Lower lobe of right lung (tissue), 2 donors: ENCODE measurements at regions not wholly inside any gene's neighbourhood (a gene's known extent, or its start where the extent isn't known, plus 50 kb on each side); places are given as distances from the start of the nearest gene placed in this dataset.

Source experiments
- ATAC-seq, 2 donors: fragments of 200-7000 bp; cut with Tn5 transposase; one replicate each; pipeline ENCODE4 v1.9.1; 2020 to 2022; ENCODE audit warnings: mild to moderate bottlenecking in 2 of 2, moderate library complexity in 2 of 2
- DNase-seq: peaks from one replicate; pipeline ENCODE4 v3.0.0-alpha.2; 2020
- H3K27ac ChIP-seq: fragments of 200-600 bp; one replicate; pipeline ENCODE4 v1.8.0; 2022
- H3K27me3 ChIP-seq: fragments of 200-600 bp; one replicate; pipeline ENCODE4 v1.8.0; 2022; ENCODE audit warnings: low read depth
- H3K36me3 ChIP-seq: fragments of 200-600 bp; one replicate; pipeline ENCODE4 v1.8.0; 2022; ENCODE audit warnings: mild to moderate bottlenecking
- H3K4me1 ChIP-seq: fragments of 200-600 bp; one replicate; pipeline ENCODE4 v1.8.0; 2022
- H3K4me3 ChIP-seq: fragments of 200-600 bp; one replicate; pipeline ENCODE4 v1.8.0; 2022; ENCODE audit warnings: mild to moderate bottlenecking
- H3K9me3 ChIP-seq: fragments of 200-600 bp; one replicate; pipeline ENCODE4 v1.8.0; 2022
- CTCF ChIP-seq: fragments of 200-600 bp; IDR thresholded peaks from one replicate; pipeline ENCODE4 v1.8.0; 2022; ENCODE audit warnings: antibody characterized with exemption, mild to moderate bottlenecking
- intact Hi-C: fragments of 100-400 bp; cut with DNase I; formaldehyde crosslinking; loops from one replicate; pipeline ENCODE4 v1.11.0; 2022
- donor health status: DM: no; HTN: yes; CAD: no; lungs with severe emphysema.

DNA sequence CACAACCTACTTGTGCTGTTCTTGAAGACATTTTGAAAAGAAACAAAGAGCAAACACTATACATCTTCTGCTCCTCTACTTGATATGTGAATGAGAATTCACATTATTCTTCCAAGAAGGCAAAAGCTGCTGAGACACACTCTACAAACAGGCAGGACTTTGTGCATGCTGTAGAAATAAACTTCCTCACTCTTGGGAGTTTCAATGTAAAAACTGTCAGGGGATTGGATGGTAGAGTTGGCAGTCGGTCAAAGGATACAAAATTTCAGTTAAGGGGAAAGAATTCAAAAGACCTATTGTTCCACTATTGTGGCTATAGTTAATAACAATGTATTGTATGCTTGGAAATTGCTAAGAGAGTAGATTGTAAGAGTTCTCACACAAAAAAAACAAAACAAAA lies 196.3 kb downstream of the MC4R start:
- H3K4me3 ChIP-seq, result no peak overlapping the region
- H3K27me3 ChIP-seq, result no peaks in the 10 kb centered on the region
- DNase-seq (no peak), ATAC-seq (no peak)
- H3K36me3 ChIP-seq, result no peaks in the 10 kb centered on the region
- H3K4me1 ChIP-seq, result no peaks in the 10 kb centered on the region
- intact Hi-C loops, result no loop called here
- H3K9me3 ChIP-seq, result no peaks in the 10 kb centered on the region
- no peak overlapping the region for H3K27ac ChIP-seq
- TF ChIP-seq CTCF, result no peak

- ATAC-seq, result no peak
- Histone ChIP-seq H3K27me3 (no peaks in the 10 kb centered on the region), H3K9me3 (no peaks in the 10 kb centered on the region), H3K4me3 (no peak overlapping the region), H3K27ac (no peak overlapping the region), H3K4me1 (no peaks in the 10 kb centered on the region), H3K36me3 (no peaks in the 10 kb centered on the region)
- no peak for TF ChIP-seq CTCF
- DNase-seq, result no peak
- intact Hi-C loops, result no loop called here
Observed at GRCh38 chr18:60174832-60175231, 197.7 kb downstream of the MC4R start.

DNA sequence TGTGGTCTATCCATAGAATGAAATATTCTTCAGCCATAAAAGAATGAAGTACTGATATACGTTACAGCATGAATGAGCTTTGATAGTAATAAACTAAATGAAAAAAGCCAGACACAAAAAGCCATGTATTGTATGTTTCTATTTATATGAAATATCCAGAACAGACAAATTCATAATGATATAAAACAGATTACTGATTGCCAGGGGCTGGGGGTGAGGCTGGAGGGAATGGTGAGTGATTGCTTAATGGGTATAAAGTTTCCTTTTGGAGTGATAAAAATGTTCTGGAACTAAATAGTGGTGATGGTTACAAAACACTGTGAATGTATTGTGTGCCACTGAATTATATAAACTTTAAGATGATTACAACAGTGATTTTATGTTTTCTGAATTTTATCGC lies 200.5 kb downstream of the MC4R start:
- TF ChIP-seq CTCF, result no peak
- no peaks in the 10 kb centered on the region for H3K4me1 ChIP-seq
- intact Hi-C loops, result no loop called here
- no peak overlapping the region for H3K4me3 ChIP-seq
- DNase-seq, result no peak
- H3K27ac ChIP-seq, result no peak overlapping the region
- H3K36me3 ChIP-seq, result no peaks in the 10 kb centered on the region
- no peaks in the 10 kb centered on the region for H3K9me3 ChIP-seq
- no peak for ATAC-seq
- H3K27me3 ChIP-seq, result no peaks in the 10 kb centered on the region

DNA sequence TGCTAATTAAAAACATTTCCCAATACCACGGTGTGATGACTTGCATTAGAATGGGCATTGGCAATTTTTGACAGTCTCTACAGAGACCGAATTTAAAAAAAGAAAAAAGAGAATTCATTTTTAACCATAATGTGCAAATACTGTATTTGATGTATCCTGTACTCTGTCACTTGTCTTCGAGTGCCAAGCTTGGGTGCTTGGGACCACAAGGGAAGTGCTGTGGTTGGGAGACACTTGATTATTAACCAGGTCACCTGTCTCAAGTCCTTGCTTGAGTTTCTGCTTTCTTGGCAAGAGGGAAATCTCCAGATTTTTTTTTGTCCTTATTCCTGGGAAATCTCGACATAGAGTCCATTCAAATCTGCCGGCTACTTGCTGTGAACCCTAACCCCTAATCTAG lies 209.0 kb downstream of the MC4R start:
- Histone ChIP-seq H3K4me1 (no peaks in the 10 kb centered on the region), H3K4me3 (no peak overlapping the region), H3K27ac (no peak overlapping the region), H3K36me3 (no peaks in the 10 kb centered on the region), H3K27me3 (no peaks in the 10 kb centered on the region), H3K9me3 (no peaks in the 10 kb centered on the region)
- intact Hi-C loops, result no loop called here
- no peak for ATAC-seq
- DNase-seq, result no peak
- TF ChIP-seq CTCF, result no peak

DNA sequence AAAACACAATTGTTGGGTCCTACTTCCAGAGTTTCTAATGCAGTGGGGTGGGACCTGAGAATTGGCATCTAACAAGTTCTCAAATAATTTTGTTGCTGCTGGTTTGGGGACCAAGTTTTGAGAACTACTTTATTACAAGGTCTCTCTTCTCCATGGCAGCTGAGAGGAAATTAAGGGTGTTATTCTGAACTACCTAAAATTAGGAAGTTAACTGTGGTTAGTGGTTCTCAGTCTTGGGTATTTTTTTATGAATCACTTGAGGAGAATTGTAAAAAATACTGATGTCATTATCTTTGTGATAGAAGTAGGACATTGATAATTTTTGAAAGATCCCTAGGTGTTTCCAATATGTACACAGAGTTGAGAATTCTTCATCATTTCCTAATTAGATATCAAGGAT lies 210.2 kb downstream of the MC4R start:
- H3K9me3 ChIP-seq, result no peaks in the 10 kb centered on the region
- no peak for DNase-seq
- H3K4me1 ChIP-seq, result no peaks in the 10 kb centered on the region
- ATAC-seq, result no peak
- no peaks in the 10 kb centered on the region for H3K36me3 ChIP-seq
- TF ChIP-seq CTCF, result no peak
- H3K27ac ChIP-seq, result no peak overlapping the region
- no peaks in the 10 kb centered on the region for H3K27me3 ChIP-seq
- H3K4me3 ChIP-seq, result no peak overlapping the region
- intact Hi-C loops, result no loop called here

DNA sequence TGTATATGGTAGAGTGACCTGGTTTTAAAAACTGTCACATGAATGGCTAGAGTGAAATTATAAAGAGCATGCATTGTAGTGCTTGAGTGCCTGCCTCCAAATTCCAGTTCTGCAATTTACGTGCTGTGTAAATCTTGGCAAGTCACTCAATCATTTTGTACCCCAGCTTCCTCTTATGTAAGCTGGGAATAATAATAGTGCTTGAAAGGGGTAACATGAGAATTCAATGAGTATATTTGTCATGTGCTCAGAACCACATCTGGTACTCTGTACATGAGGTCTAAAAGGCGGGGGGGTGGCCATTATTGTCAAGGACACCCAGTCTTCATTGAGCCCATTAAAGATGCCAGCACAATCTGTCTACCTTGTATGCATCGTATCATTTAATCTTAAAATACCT lies 214.8 kb downstream of the MC4R start:
- intact Hi-C loops, result no loop called here

More for the DNA sequence above, 214.8 kb downstream of the MC4R start:
- DNase-seq, result no peak
- no peak for ATAC-seq
- Histone ChIP-seq H3K27ac (no peak overlapping the region), H3K9me3 (no peaks in the 10 kb centered on the region), H3K27me3 (no peaks in the 10 kb centered on the region), H3K36me3 (no peaks in the 10 kb centered on the region), H3K4me1 (no peaks in the 10 kb centered on the region), H3K4me3 (no peak overlapping the region)
- no peak for TF ChIP-seq CTCF
